ENCODE measurements at regions not wholly inside any gene's neighbourhood (a gene's known extent, or its start where the extent isn't known, plus 50 kb on each side); places are given as distances from the start of the nearest gene placed in this dataset.

DNA sequence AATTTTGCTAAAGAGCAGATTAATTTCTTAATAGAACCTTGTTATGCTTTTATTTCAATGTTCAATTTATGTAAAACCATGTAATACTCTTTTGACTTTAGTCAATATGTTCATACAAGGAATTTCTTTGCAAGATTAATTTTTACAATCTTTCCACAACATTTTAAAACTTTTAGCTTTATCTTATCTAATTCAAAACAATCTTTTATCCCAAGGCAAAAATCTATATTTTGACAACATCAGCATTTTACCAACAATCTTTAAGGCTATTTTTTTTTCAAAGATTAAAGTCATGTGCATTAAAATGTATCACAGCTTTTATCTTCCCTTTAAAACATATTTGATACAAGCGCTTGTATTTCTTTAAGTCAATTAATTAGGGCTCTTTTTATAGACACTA, 914.7 kb downstream of the PLOD2 start:
- H3K27me3 Mint-ChIP-seq (ENCODE audit: insufficient read depth, low read depth, poor library complexity), result no peaks in the 10 kb centered on the region
- H3K4me3 Mint-ChIP-seq, result no peak overlapping the region
- DNase-seq (ENCODE audit: low spot score), result no peak
- H3K36me3 ChIP-seq (ENCODE audit: insufficient read depth), result no peaks in the 10 kb centered on the region
- H3K9me2 ChIP-seq (ENCODE audit: insufficient read depth), result peaks cover 17% of the 10 kb centered on the region
- no peaks in the 10 kb centered on the region for H3K4me1 ChIP-seq (ENCODE audit: insufficient read depth)
- no peak overlapping the region for H2AFZ ChIP-seq
- H3F3A ChIP-seq (replicated peaks; ENCODE audit: low read depth), result no peaks in the 10 kb centered on the region
- H3K9me3 Mint-ChIP-seq, result peaks cover 47% of the 10 kb centered on the region
- H3K27ac ChIP-seq (ENCODE audit: low read depth), result no peak overlapping the region
- no peak overlapping the region for H3K27ac Mint-ChIP-seq
- no peaks in the 10 kb centered on the region for H3K4me1 Mint-ChIP-seq
- no peak overlapping the region for H3K4me2 ChIP-seq
- H3K79me2 ChIP-seq (replicated peaks; ENCODE audit: insufficient read depth), result no peaks in the 10 kb centered on the region
- no peak overlapping the region for H3K4me3 ChIP-seq
- no peak for ATAC-seq
- TF ChIP-seq, protein P1, sequence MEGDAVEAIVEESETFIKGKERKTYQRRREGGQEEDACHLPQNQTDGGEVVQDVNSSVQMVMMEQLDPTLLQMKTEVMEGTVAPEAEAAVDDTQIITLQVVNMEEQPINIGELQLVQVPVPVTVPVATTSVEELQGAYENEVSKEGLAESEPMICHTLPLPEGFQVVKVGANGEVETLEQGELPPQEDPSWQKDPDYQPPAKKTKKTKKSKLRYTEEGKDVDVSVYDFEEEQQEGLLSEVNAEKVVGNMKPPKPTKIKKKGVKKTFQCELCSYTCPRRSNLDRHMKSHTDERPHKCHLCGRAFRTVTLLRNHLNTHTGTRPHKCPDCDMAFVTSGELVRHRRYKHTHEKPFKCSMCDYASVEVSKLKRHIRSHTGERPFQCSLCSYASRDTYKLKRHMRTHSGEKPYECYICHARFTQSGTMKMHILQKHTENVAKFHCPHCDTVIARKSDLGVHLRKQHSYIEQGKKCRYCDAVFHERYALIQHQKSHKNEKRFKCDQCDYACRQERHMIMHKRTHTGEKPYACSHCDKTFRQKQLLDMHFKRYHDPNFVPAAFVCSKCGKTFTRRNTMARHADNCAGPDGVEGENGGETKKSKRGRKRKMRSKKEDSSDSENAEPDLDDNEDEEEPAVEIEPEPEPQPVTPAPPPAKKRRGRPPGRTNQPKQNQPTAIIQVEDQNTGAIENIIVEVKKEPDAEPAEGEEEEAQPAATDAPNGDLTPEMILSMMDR (conservative IDR thresholded peaks at IDR 0.05; ENCODE audit: low read depth in 2 of 2), result no peak
- TF ChIP-seq EZH2 (IDR thresholded peaks at IDR 0.05; ENCODE audit: low read depth, unreplicated experiment) (no peak), POLR2AphosphoS5 (IDR thresholded peaks at IDR 0.05; ENCODE audit: low read depth) (no peak), CREB1 (CRISPR knock-in tag; IDR thresholded peaks at IDR 0.05; ENCODE audit: low read depth) (no peak), ZNF331 (CRISPR knock-in tag; IDR thresholded peaks at IDR 0.05; ENCODE audit: low read depth) (no peak)
- TF ChIP-seq, protein P2, sequence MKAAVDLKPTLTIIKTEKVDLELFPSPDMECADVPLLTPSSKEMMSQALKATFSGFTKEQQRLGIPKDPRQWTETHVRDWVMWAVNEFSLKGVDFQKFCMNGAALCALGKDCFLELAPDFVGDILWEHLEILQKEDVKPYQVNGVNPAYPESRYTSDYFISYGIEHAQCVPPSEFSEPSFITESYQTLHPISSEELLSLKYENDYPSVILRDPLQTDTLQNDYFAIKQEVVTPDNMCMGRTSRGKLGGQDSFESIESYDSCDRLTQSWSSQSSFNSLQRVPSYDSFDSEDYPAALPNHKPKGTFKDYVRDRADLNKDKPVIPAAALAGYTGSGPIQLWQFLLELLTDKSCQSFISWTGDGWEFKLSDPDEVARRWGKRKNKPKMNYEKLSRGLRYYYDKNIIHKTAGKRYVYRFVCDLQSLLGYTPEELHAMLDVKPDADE (IDR thresholded peaks at IDR 0.05), result no peak
- TF ChIP-seq, protein P3, sequence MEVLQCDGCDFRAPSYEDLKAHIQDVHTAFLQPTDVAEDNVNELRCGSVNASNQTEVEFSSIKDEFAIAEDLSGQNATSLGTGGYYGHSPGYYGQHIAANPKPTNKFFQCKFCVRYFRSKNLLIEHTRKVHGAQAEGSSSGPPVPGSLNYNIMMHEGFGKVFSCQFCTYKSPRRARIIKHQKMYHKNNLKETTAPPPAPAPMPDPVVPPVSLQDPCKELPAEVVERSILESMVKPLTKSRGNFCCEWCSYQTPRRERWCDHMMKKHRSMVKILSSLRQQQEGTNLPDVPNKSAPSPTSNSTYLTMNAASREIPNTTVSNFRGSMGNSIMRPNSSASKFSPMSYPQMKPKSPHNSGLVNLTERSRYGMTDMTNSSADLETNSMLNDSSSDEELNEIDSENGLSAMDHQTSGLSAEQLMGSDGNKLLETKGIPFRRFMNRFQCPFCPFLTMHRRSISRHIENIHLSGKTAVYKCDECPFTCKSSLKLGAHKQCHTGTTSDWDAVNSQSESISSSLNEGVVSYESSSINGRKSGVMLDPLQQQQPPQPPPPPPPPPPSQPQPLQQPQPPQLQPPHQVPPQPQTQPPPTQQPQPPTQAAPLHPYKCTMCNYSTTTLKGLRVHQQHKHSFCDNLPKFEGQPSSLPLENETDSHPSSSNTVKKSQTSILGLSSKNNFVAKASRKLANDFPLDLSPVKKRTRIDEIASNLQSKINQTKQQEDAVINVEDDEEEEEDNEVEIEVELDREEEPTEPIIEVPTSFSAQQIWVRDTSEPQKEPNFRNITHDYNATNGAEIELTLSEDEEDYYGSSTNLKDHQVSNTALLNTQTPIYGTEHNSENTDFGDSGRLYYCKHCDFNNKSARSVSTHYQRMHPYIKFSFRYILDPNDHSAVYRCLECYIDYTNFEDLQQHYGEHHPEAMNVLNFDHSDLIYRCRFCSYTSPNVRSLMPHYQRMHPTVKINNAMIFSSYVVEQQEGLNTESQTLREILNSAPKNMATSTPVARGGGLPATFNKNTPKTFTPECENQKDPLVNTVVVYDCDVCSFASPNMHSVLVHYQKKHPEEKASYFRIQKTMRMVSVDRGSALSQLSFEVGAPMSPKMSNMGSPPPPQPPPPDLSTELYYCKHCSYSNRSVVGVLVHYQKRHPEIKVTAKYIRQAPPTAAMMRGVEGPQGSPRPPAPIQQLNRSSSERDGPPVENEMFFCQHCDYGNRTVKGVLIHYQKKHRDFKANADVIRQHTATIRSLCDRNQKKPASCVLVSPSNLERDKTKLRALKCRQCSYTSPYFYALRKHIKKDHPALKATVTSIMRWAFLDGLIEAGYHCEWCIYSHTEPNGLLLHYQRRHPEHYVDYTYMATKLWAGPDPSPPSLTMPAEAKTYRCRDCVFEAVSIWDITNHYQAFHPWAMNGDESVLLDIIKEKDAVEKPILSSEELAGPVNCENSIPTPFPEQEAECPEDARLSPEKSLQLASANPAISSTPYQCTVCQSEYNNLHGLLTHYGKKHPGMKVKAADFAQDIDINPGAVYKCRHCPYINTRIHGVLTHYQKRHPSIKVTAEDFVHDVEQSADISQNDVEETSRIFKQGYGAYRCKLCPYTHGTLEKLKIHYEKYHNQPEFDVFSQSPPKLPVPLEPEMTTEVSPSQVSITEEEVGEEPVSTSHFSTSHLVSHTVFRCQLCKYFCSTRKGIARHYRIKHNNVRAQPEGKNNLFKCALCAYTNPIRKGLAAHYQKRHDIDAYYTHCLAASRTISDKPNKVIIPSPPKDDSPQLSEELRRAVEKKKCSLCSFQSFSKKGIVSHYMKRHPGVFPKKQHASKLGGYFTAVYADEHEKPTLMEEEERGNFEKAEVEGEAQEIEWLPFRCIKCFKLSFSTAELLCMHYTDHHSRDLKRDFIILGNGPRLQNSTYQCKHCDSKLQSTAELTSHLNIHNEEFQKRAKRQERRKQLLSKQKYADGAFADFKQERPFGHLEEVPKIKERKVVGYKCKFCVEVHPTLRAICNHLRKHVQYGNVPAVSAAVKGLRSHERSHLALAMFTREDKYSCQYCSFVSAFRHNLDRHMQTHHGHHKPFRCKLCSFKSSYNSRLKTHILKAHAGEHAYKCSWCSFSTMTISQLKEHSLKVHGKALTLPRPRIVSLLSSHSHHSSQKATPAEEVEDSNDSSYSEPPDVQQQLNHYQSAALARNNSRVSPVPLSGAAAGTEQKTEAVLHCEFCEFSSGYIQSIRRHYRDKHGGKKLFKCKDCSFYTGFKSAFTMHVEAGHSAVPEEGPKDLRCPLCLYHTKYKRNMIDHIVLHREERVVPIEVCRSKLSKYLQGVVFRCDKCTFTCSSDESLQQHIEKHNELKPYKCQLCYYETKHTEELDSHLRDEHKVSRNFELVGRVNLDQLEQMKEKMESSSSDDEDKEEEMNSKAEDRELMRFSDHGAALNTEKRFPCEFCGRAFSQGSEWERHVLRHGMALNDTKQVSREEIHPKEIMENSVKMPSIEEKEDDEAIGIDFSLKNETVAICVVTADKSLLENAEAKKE (CRISPR knock-in tag; IDR thresholded peaks at IDR 0.05), result no peak
- H4K20me1 ChIP-seq (replicated peaks; ENCODE audit: insufficient read depth), result no peaks in the 10 kb centered on the region
- H3K36me3 Mint-ChIP-seq (ENCODE audit: low read depth), result peaks cover 44% of the 10 kb centered on the region
- no peaks in the 10 kb centered on the region for H3K27me3 ChIP-seq (ENCODE audit: insufficient read depth)
